Smooth muscle cell (in vitro differentiated cells): ENCODE measurements at regions not wholly inside any gene's neighbourhood (a gene's known extent, or its start where the extent isn't known, plus 50 kb on each side); places are given as distances from the start of the nearest gene placed in this dataset.

Experiments used
- DNase-seq: peaks from one replicate; lab custom pipeline; 2025; ENCODE audit not compliant: unreplicated experiment; lab: John Stamatoyannopoulos, UW
- H2AFZ ChIP-seq: fragments of 200-600 bp; sonication (generic); 2 replicates; pipeline ENCODE4 v1.6.0; 2016; ENCODE audit warnings: antibody characterized with exemption, low read depth, mild to moderate bottlenecking
- H3F3A ChIP-seq: fragments of 200-600 bp; sonication (generic); 2 replicates; pipeline ENCODE4 v1.6.0; 2017; ENCODE audit warnings: antibody characterized with exemption, low read depth
- H3K27ac ChIP-seq: fragments of 200-600 bp; sonication (generic); 2 replicates; pipeline ENCODE4 v1.5.1; 2016; ENCODE audit warnings: low read depth, mild to moderate bottlenecking
- H3K27me3 ChIP-seq: fragments of 200-600 bp; sonication (generic); 2 replicates; pipeline ENCODE4 v1.6.1; 2016; ENCODE audit warnings: low read depth, mild to moderate bottlenecking
- H3K36me3 ChIP-seq: fragments of 200-600 bp; sonication (generic); 2 replicates; pipeline ENCODE4 v1.5.1; 2016; ENCODE audit warnings: low read depth
- H3K4me1 ChIP-seq: fragments of 200-600 bp; sonication (generic); 2 replicates; pipeline ENCODE4 v1.5.1; 2016; ENCODE audit warnings: low read depth
- H3K4me2 ChIP-seq: fragments of 200-600 bp; sonication (generic); 2 replicates; pipeline ENCODE4 v1.6.0; 2016; ENCODE audit warnings: mild to moderate bottlenecking
- H3K4me3 ChIP-seq: fragments of 200-600 bp; sonication (generic); 2 replicates; pipeline ENCODE4 v1.5.1; 2016; ENCODE audit warnings: mild to moderate bottlenecking
- H3K79me2 ChIP-seq: fragments of 200-600 bp; sonication (generic); 2 replicates; pipeline ENCODE4 v1.6.0; 2016; ENCODE audit warnings: low read depth, mild to moderate bottlenecking
- H3K9ac ChIP-seq: fragments of 200-600 bp; sonication (generic); 2 replicates; pipeline ENCODE4 v1.6.0; 2016; ENCODE audit warnings: low read depth
- H3K9me3 ChIP-seq: fragments of 200-600 bp; sonication (generic); replicated peaks from 2 replicates; pipeline ENCODE4 v1.5.1; 2016; ENCODE audit warnings: low read depth
- H4K20me1 ChIP-seq: fragments of 200-600 bp; sonication (generic); 2 replicates; pipeline ENCODE4 v1.6.0; 2016; ENCODE audit warnings: low read depth
- CTCF ChIP-seq: fragments of 200-600 bp; sonication (generic); IDR thresholded peaks from 2 replicates; pipeline ENCODE4 v1.5.1; 2017; ENCODE audit warnings: borderline replicate concordance, mild to moderate bottlenecking, antibody characterized with exemption; ENCODE audit not compliant: insufficient read depth, poor library complexity, severe bottlenecking
- WGBS: methylation state at CpG from one replicate; pipeline ENCODE4 v1.1.7; 2016; ENCODE audit warnings: low lambda C conversion rate; 5-methylcytosine and 5-hydroxymethylcytosine counted together

GRCh38 chr22:48795664-48796063 is 1032.0 kb downstream of the BRD1 start:
- 41% methylated on average over 2 of the region's 2 CpGs for WGBS
- Histone ChIP-seq H3K9ac (no peak overlapping the region), H4K20me1 (no peaks in the 10 kb centered on the region), H3K9me3 (no peaks in the 10 kb centered on the region), H3K27me3 (no peaks in the 10 kb centered on the region), H3F3A (no peaks in the 10 kb centered on the region), H3K79me2 (no peaks in the 10 kb centered on the region), H3K4me1 (no peaks in the 10 kb centered on the region), H3K4me2 (no peak overlapping the region), H3K36me3 (no peaks in the 10 kb centered on the region), H3K27ac (no peak overlapping the region), H2AFZ (no peak overlapping the region), H3K4me3 (no peak overlapping the region)
- DNase-seq: no peak
- TF ChIP-seq CTCF: no peak

- Histone ChIP-seq H3K4me1 (no peaks in the 10 kb centered on the region), H3K9ac (no peak overlapping the region), H3K27ac (no peak overlapping the region), H3F3A (no peaks in the 10 kb centered on the region), H3K4me2 (no peak overlapping the region), H4K20me1 (no peaks in the 10 kb centered on the region), H2AFZ (no peak overlapping the region), H3K27me3 (no peaks in the 10 kb centered on the region), H3K36me3 (no peaks in the 10 kb centered on the region), H3K79me2 (no peaks in the 10 kb centered on the region), H3K4me3 (no peak overlapping the region), H3K9me3 (no peaks in the 10 kb centered on the region)
- DNase-seq: no peak
- 90% methylated on average over 7 of the region's 7 CpGs for WGBS
- no peak for TF ChIP-seq CTCF
These were observed 1032.8 kb downstream of the BRD1 start for GRCh38 chr22:48794906-48795305.

- Histone ChIP-seq H3K36me3 (no peaks in the 10 kb centered on the region), H3K79me2 (no peaks in the 10 kb centered on the region), H3K27ac (no peak overlapping the region), H3K9ac (no peak overlapping the region), H3K27me3 (no peaks in the 10 kb centered on the region), H3K9me3 (no peaks in the 10 kb centered on the region), H3K4me3 (no peak overlapping the region), H2AFZ (no peak overlapping the region), H3F3A (no peaks in the 10 kb centered on the region), H4K20me1 (no peaks in the 10 kb centered on the region), H3K4me1 (no peaks in the 10 kb centered on the region), H3K4me2 (no peak overlapping the region)
- no peak for DNase-seq
- WGBS: 91% methylated on average over 24 of the region's 37 CpGs
- TF ChIP-seq CTCF: no peak
These were observed 1033.7 kb downstream of the BRD1 start for GRCh38 chr22:48793949-48794348.

GRCh38 chr22:48786679-48786996 is 1041.0 kb downstream of the BRD1 start:
- Histone ChIP-seq H3K4me1 (no peaks in the 10 kb centered on the region), H2AFZ (no peak overlapping the region), H3K79me2 (no peaks in the 10 kb centered on the region), H3K4me3 (no peak overlapping the region), H3F3A (no peaks in the 10 kb centered on the region), H3K36me3 (no peaks in the 10 kb centered on the region), H3K9me3 (no peaks in the 10 kb centered on the region), H3K27me3 (no peaks in the 10 kb centered on the region), H3K4me2 (no peak overlapping the region), H3K27ac (no peak overlapping the region), H4K20me1 (no peaks in the 10 kb centered on the region), H3K9ac (no peak overlapping the region)
- no peak for DNase-seq
- 95% methylated on average over 3 of the region's 3 CpGs for WGBS
- TF ChIP-seq CTCF: no peak
